NCI-H446 (cell line): ENCODE measurements at regions not wholly inside any gene's neighbourhood (a gene's known extent, or its start where the extent isn't known, plus 50 kb on each side); places are given as distances from the start of the nearest gene placed in this dataset.

Experiments
- DNase-seq, 2 experiments: peaks; one replicate each; lab custom pipeline; 2025; lab: John Stamatoyannopoulos, UW

DNA sequence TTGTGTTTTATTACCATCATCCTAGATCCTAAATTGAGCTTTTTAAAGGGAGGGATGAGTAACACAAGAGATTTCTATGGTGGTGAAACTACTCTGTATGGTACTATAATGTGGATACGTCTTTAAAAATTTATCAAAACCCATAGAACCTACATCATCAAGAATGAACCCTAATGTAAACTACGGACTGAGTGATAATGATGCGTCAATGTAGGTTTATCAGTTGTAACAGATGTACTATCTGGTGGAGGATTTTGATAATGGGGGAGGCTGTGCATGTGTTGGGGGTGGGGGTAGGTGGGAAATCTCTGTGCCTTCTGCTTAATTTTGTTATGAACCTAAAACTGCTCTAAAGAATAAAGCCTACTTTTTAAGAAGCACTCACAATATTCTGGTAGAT, 724.1 kb upstream of the SOX9 start:
- no peak for DNase-seq

DNA sequence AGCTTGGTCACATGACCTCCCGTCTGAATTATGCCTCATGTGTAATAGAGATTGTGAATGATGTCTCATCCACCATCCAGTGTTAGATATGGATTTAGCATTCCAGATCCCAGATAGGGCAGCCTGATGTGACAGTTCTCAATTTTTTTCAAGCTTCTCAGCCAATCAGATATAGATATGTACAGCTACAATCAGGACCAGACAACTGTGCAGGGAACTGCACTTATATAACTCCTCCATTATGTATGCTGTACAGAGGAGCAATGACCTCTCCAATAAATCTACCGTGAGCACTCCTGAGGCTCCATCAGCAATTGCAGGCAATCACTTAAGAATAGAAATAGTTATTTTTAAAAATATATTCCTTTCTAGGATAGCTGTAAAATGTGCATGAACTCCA, 722.8 kb upstream of the SOX9 start:
- no peak for DNase-seq

DNA sequence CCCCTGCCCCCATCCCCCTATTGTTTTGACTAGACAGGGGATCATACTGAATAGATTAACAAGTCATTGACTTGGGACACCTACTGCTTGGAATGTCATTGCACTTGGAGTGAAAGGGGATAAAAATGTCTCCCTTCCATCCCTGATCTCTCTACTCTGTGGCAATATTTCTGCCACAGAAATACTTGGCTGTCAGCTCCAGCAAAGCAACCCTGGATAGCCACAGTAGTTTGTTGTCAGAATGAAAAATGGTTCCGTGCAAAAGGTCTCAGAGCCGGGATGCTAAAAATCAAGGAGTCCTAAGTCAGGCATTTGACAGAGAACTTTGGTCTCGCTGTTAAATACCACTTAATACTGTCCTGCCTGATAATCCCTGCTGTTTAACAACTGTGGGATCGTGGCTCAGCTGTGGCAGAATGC, 722.0 kb upstream of the SOX9 start:
- no peak for DNase-seq

GRCh38 chr17:71399221-71399620, 721.6 kb upstream of the SOX9 start:
- no peak for DNase-seq

GRCh38 chr17:71399649-71400048, 721.2 kb upstream of the SOX9 start:
- no peak for DNase-seq

DNA sequence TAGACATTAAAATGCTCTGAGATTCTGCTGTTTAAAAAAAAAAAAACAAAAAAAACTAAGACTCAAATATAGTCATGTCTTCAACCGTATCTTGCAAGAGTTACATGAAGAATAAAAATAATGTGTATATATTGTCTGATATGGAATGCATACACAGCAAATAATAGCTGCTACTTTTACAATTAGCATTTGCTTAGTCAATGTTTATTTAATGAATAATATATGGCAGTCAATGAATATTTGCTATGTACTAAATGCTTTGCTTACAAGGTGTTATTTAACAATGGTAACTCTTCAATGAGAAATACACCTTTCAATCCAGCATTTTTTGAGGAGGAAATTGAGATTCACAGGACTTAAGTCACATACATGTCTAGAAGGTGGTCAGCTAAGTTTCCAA, 718.8 kb upstream of the SOX9 start:
- DNase-seq = no peak

GRCh38 chr17:71402661-71403141, 718.1 kb upstream of the SOX9 start:
- DNase-seq = no peak

DNA sequence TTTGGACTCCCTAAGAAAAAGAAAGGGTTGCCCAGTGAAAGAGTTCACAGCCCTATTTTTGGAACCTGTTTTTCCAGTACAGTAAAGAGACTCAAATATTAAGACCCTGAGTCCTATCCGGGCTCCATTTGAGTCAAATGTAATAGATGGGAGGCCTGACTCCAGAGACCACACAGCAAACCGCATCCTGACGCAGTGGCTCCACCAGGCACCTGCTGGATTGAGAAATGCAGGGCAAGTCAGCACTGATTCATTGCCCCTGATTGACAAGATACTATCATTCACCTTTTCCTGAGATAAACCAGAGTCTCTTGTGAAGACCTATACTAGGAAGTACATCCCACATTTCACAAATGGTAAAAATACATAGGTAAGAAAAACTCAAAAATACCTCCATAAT, 715.7 kb upstream of the SOX9 start:
- DNase-seq = no peak

- peak in 1 of 2 experiments; percentile 10 for DNase-seq
Observed at GRCh38 chr17:71407981-71408380, 712.8 kb upstream of the SOX9 start.

DNA sequence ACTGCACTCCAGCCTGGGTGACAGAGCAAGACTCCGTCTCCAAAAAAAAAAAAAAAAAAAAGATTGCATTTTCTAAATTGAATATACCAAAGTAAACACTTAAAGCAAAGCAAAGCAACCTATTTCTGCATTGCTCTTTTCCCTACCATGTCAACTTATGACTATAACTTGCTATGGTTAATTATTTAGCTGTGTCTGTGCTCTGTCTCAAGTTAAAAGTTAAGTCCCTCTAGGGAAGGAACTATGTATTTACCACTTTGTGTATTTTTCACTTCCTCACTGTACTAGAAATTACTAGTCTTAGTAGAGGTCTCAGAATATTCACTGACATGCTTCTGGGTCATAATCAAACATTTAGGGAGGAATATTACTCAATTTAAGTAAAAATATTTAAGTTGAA, 711.7 kb upstream of the SOX9 start:
- no peak for DNase-seq

- peak in 1 of 2 experiments; percentile 23 for DNase-seq
Observed at GRCh38 chr17:71409712-71410111, 711.1 kb upstream of the SOX9 start.

GRCh38 chr17:71412803-71413202, 708.0 kb upstream of the SOX9 start:
- DNase-seq = no peak

- no peak for DNase-seq
Observed at GRCh38 chr17:71413935-71414334, 706.9 kb upstream of the SOX9 start.

DNA sequence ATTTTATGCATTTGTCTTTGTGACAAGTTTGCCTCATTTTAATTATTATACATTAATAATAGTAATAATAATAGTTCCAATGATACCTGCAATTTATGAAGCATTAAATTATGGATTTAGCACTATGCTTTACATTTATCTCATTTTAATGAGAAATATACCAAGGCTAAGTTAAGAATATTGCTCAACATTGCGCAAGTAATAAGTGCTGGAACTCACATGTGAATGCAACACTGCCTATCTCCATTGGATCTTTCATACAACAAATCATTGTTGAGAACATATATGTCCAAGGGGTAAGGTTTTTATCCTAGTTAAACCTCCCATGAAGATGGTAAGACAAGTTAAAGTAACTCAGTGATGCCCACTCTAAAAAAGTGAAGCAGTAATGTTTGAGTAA, 703.7 kb upstream of the SOX9 start:
- DNase-seq = no peak

- DNase-seq = no peak
Observed at GRCh38 chr17:71422968-71423367, 697.9 kb upstream of the SOX9 start.

GRCh38 chr17:71423871-71424546, 696.8 kb upstream of the SOX9 start:
- no peak for DNase-seq

DNA sequence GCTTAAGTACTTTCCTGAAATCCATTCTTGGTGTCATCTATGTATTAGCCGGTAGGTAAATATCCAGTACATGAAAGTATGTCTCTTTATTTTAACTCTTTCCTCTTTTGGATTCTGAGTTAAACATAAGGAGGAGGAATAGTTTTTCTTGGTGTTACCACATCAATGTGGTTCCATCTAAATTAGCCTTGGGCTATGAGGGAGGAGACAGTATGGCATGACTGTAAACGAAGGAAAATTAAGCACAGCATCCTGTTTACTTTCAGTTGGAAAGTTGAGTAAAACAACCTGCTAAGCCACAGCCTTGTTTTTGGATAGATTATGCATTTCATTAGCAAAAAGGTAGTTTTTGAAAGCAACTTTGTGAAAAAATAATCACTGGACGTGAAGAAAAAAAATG, 693.0 kb upstream of the SOX9 start:
- no peak for DNase-seq

DNA sequence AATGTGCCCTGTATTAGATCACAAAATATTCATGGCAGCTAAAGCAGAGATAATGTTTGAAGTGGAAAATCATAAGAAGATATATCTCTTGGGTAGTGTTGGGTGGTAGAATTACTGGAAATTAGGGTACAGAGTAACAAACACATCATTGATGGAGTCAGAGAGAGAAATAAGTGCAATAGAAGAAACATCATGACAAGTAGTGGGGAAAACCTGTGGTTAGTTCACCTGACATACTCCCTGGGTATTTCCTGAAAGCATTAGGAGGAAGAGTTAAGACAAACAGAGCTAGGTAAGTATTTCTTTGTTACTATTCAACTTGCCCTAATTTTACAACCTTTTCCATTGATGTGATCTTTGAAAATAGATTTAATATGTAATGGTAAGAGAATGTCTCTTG, 691.9 kb upstream of the SOX9 start:
- no peak for DNase-seq

- no peak for DNase-seq
Observed at GRCh38 chr17:71430281-71430680, 690.5 kb upstream of the SOX9 start.

DNA sequence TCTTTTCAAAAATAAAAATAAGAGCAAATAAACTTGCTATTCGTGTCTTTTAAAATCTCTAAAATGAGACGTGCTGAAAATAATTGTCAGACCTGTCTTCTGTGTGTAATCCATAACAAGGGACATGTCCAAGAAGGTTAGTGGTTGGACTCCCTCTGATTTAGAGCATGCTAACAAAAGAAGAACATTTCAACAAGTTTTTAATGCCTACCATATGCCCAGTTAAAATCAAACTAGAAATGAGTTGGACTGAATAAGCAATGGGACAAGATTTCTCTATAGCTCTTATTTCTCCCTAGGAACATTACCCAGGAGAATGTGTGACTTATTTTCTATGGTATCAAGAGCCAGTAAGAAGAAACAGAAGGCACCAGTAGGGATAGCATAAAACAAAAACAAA, 689.7 kb upstream of the SOX9 start:
- DNase-seq = no peak

DNA sequence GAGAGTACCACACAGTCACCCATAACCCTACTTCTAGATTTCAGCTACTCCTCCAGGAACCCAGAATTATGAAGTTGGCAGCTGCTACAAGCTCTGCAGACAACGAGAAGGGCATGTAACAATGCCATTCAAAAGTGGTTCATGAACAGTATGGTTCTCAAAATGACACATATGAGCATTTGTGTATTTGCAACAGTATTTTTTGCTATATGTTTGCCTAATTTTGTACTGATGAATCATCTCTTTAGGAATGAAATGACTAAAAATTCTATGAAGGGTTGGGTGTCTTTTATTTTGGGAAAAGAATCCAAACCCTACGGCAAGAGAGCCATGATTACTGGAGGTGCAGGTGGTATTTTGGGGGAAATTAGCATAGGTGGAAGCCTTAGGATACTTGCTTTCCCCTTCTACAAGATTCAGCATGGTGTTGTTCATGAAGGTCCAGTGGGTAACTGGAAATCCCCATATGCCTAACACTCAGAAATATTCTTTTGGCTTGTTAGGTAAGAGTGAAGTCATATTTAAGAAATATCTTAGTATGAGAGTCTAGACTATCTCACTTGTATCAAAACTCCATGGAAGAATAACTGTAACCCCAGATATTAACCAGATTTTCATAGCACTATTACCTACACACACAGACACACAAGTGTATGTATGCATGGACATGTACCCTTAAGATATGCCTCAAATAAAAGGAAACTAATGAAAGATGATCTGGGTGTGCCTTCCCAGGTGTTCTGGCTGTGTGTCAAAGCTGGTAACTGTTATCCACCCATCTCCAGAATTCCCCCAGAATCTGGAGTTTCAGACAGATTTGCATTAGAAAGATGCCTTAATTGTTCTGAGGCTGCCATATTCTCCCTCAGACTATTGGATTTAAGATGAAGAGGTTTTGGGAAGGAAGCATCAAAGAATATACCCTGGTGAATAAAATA, 688.2 kb upstream of the SOX9 start:
- DNase-seq = no peak

DNA sequence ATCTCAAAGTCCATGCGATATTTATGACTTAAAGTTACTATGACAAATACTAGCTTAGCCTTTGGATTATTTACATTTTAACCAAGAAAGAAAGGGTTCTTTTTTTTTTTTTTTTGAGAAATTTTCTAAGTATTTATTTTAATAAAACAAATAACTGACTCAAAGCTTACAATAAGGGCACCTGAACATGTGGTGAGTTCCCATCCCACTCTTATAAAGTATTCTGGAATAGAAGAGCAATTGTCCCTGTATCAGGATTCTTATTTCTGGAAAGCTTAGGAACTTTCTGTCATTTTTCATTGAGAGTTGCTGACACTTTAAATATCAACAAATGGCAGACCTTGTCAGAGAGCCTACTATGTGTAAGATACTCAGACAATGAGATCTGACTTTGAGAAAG, 686.1 kb upstream of the SOX9 start:
- no peak for DNase-seq

DNA sequence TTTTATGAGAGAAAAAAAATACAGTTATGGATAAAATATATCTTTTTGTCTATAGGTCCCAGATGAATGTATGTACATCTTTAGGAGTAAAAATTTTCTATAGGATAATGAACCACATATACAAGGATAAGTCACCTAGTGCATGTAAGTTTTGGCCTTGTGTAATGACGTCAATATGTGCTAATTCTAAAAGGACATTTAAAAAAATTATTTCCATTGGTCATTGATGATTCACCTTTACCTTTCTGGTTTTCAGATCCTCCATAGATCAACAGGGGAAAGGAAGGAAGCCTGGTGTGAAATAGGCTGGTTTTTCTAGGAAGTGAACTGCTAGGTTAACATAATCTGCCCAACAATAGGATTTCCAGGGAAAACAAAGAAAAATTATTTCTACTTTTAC, 684.3 kb upstream of the SOX9 start:
- no peak for DNase-seq
